GM12865 (cell line): ENCODE measurements at regions not wholly inside any gene's neighbourhood (a gene's known extent, or its start where the extent isn't known, plus 50 kb on each side); places are given as distances from the start of the nearest gene placed in this dataset.
A peak's percentile ranks its signal among the peaks of the same experiment; 100 is the strongest.
"Not testable (repeated sequence)": the region's sequence is repeated elsewhere in the genome, so short reads cannot be mapped to it uniquely, and the experiment has no call there.

Source experiments
- DNase-seq: peaks from one replicate; pipeline ENCODE4 v3.0.0; 2010; ENCODE audit warnings: low read depth
- H3K4me3 ChIP-seq: 2 replicates; pipeline ENCODE4 v1.5.1; 2011; ENCODE audit warnings: mild to moderate bottlenecking, low read depth, low read length, control low read depth
- TF ChIP-seq, protein P1 (sequence below): IDR thresholded peaks from 2 replicates; pipeline ENCODE4 v1.5.1; 2011; ENCODE audit warnings: low read length, control low read depth, low read depth, inconsistent platforms; ENCODE audit not compliant: insufficient read depth; ENCODE audit errors: missing control alignments

DNA sequence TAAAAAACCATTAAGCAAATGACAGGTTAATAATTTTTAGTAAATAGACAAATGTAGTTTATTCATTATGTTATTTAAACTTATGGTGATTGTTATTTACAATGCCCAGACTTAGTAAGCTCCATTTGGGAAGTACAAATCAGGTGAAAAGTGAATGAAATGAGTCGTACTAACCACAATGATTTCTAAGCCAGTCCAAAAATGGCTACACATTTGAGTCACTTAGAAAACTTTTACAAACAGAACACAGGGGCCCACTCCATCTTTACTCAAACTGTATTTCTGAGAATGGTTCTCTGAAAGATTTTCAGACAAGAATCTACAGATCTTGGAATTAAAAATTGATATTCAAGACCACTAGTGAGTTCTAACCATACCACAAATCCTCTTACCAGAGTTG, 653.3 kb upstream of the MIS18BP1 start:
- TF ChIP-seq, protein P1, sequence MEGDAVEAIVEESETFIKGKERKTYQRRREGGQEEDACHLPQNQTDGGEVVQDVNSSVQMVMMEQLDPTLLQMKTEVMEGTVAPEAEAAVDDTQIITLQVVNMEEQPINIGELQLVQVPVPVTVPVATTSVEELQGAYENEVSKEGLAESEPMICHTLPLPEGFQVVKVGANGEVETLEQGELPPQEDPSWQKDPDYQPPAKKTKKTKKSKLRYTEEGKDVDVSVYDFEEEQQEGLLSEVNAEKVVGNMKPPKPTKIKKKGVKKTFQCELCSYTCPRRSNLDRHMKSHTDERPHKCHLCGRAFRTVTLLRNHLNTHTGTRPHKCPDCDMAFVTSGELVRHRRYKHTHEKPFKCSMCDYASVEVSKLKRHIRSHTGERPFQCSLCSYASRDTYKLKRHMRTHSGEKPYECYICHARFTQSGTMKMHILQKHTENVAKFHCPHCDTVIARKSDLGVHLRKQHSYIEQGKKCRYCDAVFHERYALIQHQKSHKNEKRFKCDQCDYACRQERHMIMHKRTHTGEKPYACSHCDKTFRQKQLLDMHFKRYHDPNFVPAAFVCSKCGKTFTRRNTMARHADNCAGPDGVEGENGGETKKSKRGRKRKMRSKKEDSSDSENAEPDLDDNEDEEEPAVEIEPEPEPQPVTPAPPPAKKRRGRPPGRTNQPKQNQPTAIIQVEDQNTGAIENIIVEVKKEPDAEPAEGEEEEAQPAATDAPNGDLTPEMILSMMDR: no peak
- H3K4me3 ChIP-seq: no peak overlapping the region
- DNase-seq: peak; percentile 47

DNA sequence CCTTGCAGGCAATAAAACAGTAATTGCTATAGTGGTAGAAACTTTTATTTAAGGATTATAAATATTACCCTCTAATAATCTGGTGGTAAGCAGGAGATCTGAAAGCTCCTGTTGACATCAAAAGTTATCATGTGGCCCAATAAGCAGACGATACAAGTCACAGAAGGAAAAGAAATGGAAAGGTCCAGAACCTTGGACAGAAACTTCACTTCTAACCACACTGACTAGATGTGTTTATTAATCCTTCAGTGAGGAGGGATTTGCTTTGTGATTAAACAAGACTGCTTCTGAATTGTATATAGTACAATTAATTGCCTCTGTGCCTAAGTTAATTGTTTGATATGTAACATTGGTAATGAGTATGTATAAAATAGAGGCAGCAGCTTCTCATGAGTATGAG, 652.7 kb upstream of the MIS18BP1 start:
- no peak overlapping the region for H3K4me3 ChIP-seq
- DNase-seq: no peak
- TF ChIP-seq, protein P1: no peak

DNA sequence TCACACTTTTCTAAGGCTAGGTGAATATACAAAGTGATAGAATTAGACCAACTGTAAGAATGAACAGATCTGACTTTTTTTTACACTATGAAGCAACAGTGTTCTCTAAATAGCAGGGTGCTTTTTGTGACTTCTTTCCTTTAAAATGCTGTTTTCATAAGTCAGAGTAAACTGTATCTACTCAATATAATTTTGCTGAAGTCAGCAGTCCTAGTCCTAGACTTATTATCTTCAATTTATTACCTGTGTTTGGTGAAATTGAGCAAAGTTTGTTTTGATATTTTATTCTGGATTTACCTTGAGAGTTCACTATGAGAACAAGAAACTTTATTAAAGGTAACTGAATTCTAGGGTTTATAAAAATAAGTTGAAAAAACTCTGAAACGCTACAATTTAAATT, 651.3 kb upstream of the MIS18BP1 start:
- TF ChIP-seq, protein P1: no peak
- no peak for DNase-seq
- H3K4me3 ChIP-seq: no peak overlapping the region

DNA sequence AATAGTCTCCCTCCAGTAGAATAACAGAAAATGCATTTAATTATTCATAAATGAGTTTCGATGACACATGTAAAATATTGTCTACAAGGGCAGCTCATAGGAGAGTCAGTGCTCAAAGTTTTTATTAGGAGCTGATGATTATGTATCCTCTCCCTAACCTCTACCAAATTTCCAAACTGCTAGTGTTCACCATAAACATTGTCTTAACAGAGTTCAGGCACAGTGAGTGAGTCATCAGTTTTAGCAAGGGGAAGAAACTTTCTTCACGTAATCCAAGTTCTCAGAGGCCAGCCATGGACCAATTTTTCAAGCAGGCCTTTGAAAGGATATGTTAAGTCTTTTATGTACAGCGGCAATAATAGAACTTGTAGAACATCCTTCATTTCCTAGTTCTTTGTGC, 649.2 kb upstream of the MIS18BP1 start:
- DNase-seq: no peak
- TF ChIP-seq, protein P1: no peak
- H3K4me3 ChIP-seq: no peak overlapping the region

DNA sequence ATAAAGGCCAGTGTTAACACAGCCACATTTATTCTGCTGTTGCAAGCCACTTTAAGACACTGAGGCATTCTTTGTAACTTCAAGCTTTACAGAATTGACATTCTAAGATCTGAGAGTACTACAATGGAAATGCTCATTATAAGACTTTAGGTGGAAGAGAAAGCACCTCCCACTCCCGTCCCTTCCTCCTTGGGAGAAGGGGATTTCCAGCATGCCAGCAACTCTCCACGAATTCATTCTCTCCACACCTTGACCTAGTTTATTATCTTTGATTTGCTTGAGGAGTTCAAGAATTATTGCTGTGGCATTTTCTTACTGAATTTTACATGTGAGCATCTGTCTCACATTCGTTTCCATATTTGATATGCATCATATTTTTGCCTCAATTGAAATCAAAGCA, 644.4 kb upstream of the MIS18BP1 start:
- DNase-seq: no peak
- H3K4me3 ChIP-seq: no peak overlapping the region
- TF ChIP-seq, protein P1: no peak

DNA sequence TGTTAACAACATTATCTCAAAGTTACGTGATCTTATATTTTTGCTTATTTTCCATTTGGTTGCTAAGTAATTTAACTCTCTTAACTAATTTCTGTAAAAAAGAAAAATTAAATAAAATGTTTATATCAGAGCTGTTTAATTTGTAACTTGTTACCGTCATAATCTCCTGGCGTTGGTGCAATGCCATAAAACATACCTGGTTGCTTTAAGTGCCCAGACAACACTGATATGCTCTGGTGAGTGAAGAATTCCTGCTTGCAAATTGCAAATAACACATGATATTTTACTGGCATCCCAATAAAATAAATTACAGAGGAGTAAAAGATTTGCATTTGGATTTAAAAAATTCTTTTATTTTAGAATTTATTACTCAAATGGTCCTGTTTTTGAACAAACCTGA, 640.1 kb upstream of the MIS18BP1 start:
- DNase-seq: no peak
- TF ChIP-seq, protein P1: no peak
- no peak overlapping the region for H3K4me3 ChIP-seq

DNA sequence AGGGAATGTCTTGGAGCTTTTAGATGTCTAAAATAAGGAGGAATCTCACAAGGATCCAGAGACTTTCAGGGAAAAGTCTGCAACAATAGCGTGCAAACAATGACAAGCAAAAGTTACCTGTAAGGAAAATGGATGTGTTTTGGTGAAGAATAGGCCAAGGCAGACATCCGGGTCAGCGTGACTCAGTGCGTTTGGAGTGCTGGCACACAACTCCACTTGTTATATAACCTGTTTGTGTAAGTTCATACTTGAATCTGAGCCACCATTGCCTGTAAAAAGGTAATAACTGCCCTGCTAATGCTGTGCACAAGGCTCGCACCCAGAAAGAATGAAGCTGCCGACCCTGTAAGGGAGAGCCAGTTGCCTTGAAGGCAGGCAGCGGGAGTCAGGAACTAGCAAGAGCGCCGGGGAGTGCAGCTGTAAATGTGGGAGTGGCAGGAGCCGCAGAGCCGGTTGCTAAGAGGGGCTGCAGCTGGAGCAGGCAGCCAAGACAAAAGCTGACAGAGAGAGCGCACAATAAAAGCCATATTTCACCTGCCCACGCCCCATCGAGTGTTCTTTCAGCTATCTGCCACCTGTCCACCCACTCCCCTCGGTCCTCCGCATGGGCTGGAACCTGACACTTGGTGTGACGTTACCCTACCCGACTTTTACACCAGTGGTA, 638.5 kb upstream of the MIS18BP1 start:
- TF ChIP-seq, protein P1: no peak

DNA sequence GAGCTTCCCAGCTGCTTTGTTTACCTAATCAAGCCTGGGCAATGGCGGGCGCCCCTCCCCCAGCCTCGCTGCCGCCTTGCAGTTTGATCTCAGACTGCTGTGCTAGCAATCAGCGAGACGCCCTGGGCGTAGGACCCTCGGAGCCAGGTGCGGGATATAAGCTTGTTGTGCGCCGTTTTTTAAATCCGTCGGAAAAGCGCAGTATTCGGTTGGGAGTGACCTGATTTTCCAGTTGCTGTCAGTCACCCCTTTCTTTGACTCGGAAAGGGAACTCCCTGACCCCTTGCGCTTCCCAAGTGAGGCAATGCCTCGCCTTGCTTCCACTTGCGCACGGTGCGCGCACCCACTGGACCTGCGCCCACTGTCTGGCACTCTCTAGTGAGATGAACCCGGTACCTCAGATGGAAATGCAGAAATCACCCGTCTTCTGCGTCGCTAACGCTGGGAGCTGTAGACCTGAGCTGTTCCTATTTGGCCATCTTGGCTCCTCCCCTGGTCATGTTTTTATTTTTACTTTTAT, 635.8 kb upstream of the MIS18BP1 start:
- not testable (repeated sequence) for H3K4me3 ChIP-seq, DNase-seq

More for the DNA sequence above, 638.5 kb upstream of the MIS18BP1 start:
- DNase-seq: no peak
- no peak overlapping the region for H3K4me3 ChIP-seq
